ENCODE measurements at regions not wholly inside any gene's neighbourhood (a gene's known extent, or its start where the extent isn't known, plus 50 kb on each side); places are given as distances from the start of the nearest gene placed in this dataset.
"Not testable (repeated sequence)": the region's sequence is repeated elsewhere in the genome, so short reads cannot be mapped to it uniquely, and the experiment has no call there.

GRCh38 chr1:31514117-31514516, 62.2 kb upstream of the TINAGL1 start:
- H3K9ac ChIP-seq (ENCODE audit: low read depth, low read length), result no peak overlapping the region
- H3K9me3 ChIP-seq (ENCODE audit: control insufficient read depth, insufficient read depth, low read length), result no peaks in the 10 kb centered on the region
- H3K4me1 ChIP-seq (ENCODE audit: control insufficient read depth, insufficient read depth, low read length), result no peaks in the 10 kb centered on the region
- H3K36me3 ChIP-seq (ENCODE audit: control insufficient read depth, insufficient read depth, low read length), result no peaks in the 10 kb centered on the region
- H3K27me3 ChIP-seq (ENCODE audit: control insufficient read depth, insufficient read depth, low read length), result no peaks in the 10 kb centered on the region
- no peak overlapping the region for H3K4me3 ChIP-seq (ENCODE audit: low read depth, low read length)

- no peaks in the 10 kb centered on the region for H3K36me3 ChIP-seq (ENCODE audit: control insufficient read depth, insufficient read depth, low read length)
- H3K27me3 ChIP-seq (ENCODE audit: control insufficient read depth, insufficient read depth, low read length), result no peaks in the 10 kb centered on the region
- H3K4me1 ChIP-seq (ENCODE audit: control insufficient read depth, insufficient read depth, low read length), result no peaks in the 10 kb centered on the region
- H3K4me3 ChIP-seq (ENCODE audit: low read depth, low read length), result no peak overlapping the region
- no peaks in the 10 kb centered on the region for H3K9me3 ChIP-seq (ENCODE audit: control insufficient read depth, insufficient read depth, low read length)
- no peak overlapping the region for H3K9ac ChIP-seq (ENCODE audit: low read depth, low read length)
These were observed 61.1 kb upstream of the TINAGL1 start for GRCh38 chr1:31515056-31515775.

GRCh38 chr1:31515936-31516335, 60.4 kb upstream of the TINAGL1 start:
- Histone ChIP-seq H3K36me3 (ENCODE audit: control insufficient read depth, insufficient read depth, low read length) (no peaks in the 10 kb centered on the region), H3K4me1 (ENCODE audit: control insufficient read depth, insufficient read depth, low read length) (no peaks in the 10 kb centered on the region), H3K9me3 (ENCODE audit: control insufficient read depth, insufficient read depth, low read length) (no peaks in the 10 kb centered on the region), H3K4me3 (ENCODE audit: low read depth, low read length) (no peak overlapping the region), H3K27me3 (ENCODE audit: control insufficient read depth, insufficient read depth, low read length) (no peaks in the 10 kb centered on the region), H3K9ac (ENCODE audit: low read depth, low read length) (no peak overlapping the region)

- no peaks in the 10 kb centered on the region for H3K9me3 ChIP-seq (ENCODE audit: control insufficient read depth, insufficient read depth, low read length)
- no peak overlapping the region for H3K4me3 ChIP-seq (ENCODE audit: low read depth, low read length)
- H3K27me3 ChIP-seq (ENCODE audit: control insufficient read depth, insufficient read depth, low read length), result no peaks in the 10 kb centered on the region
- no peaks in the 10 kb centered on the region for H3K36me3 ChIP-seq (ENCODE audit: control insufficient read depth, insufficient read depth, low read length)
- no peak overlapping the region for H3K9ac ChIP-seq (ENCODE audit: low read depth, low read length)
- no peaks in the 10 kb centered on the region for H3K4me1 ChIP-seq (ENCODE audit: control insufficient read depth, insufficient read depth, low read length)
These were observed 59.0 kb upstream of the TINAGL1 start for GRCh38 chr1:31517301-31517700.

- not testable (repeated sequence) for H3K36me3 ChIP-seq (ENCODE audit: control insufficient read depth, insufficient read depth, low read length); H3K4me3 ChIP-seq (ENCODE audit: low read depth, low read length); H3K9ac ChIP-seq (ENCODE audit: low read depth, low read length); H3K9me3 ChIP-seq (ENCODE audit: control insufficient read depth, insufficient read depth, low read length); H3K27me3 ChIP-seq (ENCODE audit: control insufficient read depth, insufficient read depth, low read length); H3K4me1 ChIP-seq (ENCODE audit: control insufficient read depth, insufficient read depth, low read length)
These were observed 58.3 kb upstream of the TINAGL1 start for GRCh38 chr1:31517986-31518385.

- Histone ChIP-seq H3K4me3 (ENCODE audit: low read depth, low read length) (no peak overlapping the region), H3K9me3 (ENCODE audit: control insufficient read depth, insufficient read depth, low read length) (no peaks in the 10 kb centered on the region), H3K4me1 (ENCODE audit: control insufficient read depth, insufficient read depth, low read length) (no peaks in the 10 kb centered on the region), H3K36me3 (ENCODE audit: control insufficient read depth, insufficient read depth, low read length) (no peaks in the 10 kb centered on the region), H3K9ac (ENCODE audit: low read depth, low read length) (no peak overlapping the region), H3K27me3 (ENCODE audit: control insufficient read depth, insufficient read depth, low read length) (no peaks in the 10 kb centered on the region)
These were observed 54.4 kb upstream of the TINAGL1 start for GRCh38 chr1:31521761-31522555.

- Histone ChIP-seq H3K27me3 (ENCODE audit: control insufficient read depth, insufficient read depth, low read length) (no peaks in the 10 kb centered on the region), H3K4me1 (ENCODE audit: control insufficient read depth, insufficient read depth, low read length) (no peaks in the 10 kb centered on the region), H3K9ac (ENCODE audit: low read depth, low read length) (no peak overlapping the region), H3K4me3 (ENCODE audit: low read depth, low read length) (no peak overlapping the region), H3K9me3 (ENCODE audit: control insufficient read depth, insufficient read depth, low read length) (no peaks in the 10 kb centered on the region), H3K36me3 (ENCODE audit: control insufficient read depth, insufficient read depth, low read length) (no peaks in the 10 kb centered on the region)
These were observed 53.8 kb upstream of the TINAGL1 start for GRCh38 chr1:31522556-31522845.

- no peaks in the 10 kb centered on the region for H3K4me1 ChIP-seq (ENCODE audit: control insufficient read depth, insufficient read depth, low read length)
- no peaks in the 10 kb centered on the region for H3K9me3 ChIP-seq (ENCODE audit: control insufficient read depth, insufficient read depth, low read length)
- H3K36me3 ChIP-seq (ENCODE audit: control insufficient read depth, insufficient read depth, low read length), result no peaks in the 10 kb centered on the region
- H3K27me3 ChIP-seq (ENCODE audit: control insufficient read depth, insufficient read depth, low read length), result no peaks in the 10 kb centered on the region
- H3K9ac ChIP-seq (ENCODE audit: low read depth, low read length), result no peak overlapping the region
- H3K4me3 ChIP-seq (ENCODE audit: low read depth, low read length), result no peak overlapping the region
These were observed 53.3 kb upstream of the TINAGL1 start for GRCh38 chr1:31523012-31523411.

GRCh38 chr1:31523769-31524168, 52.5 kb upstream of the TINAGL1 start:
- H3K36me3 ChIP-seq (ENCODE audit: control insufficient read depth, insufficient read depth, low read length), result no peaks in the 10 kb centered on the region
- no peaks in the 10 kb centered on the region for H3K4me1 ChIP-seq (ENCODE audit: control insufficient read depth, insufficient read depth, low read length)
- H3K4me3 ChIP-seq (ENCODE audit: low read depth, low read length), result no peak overlapping the region
- no peaks in the 10 kb centered on the region for H3K9me3 ChIP-seq (ENCODE audit: control insufficient read depth, insufficient read depth, low read length)
- H3K9ac ChIP-seq (ENCODE audit: low read depth, low read length), result no peak overlapping the region
- H3K27me3 ChIP-seq (ENCODE audit: control insufficient read depth, insufficient read depth, low read length), result no peaks in the 10 kb centered on the region

- Histone ChIP-seq H3K4me3 (ENCODE audit: low read depth, low read length) (no peak overlapping the region), H3K36me3 (ENCODE audit: control insufficient read depth, insufficient read depth, low read length) (no peaks in the 10 kb centered on the region), H3K4me1 (ENCODE audit: control insufficient read depth, insufficient read depth, low read length) (no peaks in the 10 kb centered on the region), H3K27me3 (ENCODE audit: control insufficient read depth, insufficient read depth, low read length) (no peaks in the 10 kb centered on the region), H3K9me3 (ENCODE audit: control insufficient read depth, insufficient read depth, low read length) (no peaks in the 10 kb centered on the region), H3K9ac (ENCODE audit: low read depth, low read length) (no peak overlapping the region)
These were observed 52.0 kb upstream of the TINAGL1 start for GRCh38 chr1:31524186-31524901.

Measured in iPS-15b (cell line).